HCT116 (cell line): ENCODE measurements at regions not wholly inside any gene's neighbourhood (a gene's known extent, or its start where the extent isn't known, plus 50 kb on each side); places are given as distances from the start of the nearest gene placed in this dataset.

Experiments used
- POLR2A ChIP-seq: IDR thresholded peaks from 2 replicates; pipeline ENCODE4 v1.7.0; 2011; ENCODE audit warnings: borderline replicate concordance; ENCODE audit not compliant: insufficient read depth, insufficient read length; ENCODE audit errors: extremely low read depth
- POLR2AphosphoS5 ChIP-seq: IDR thresholded peaks from 2 replicates; pipeline ENCODE4 v1.6.1; 2011; ENCODE audit warnings: mild to moderate bottlenecking, low read depth, low read length, moderate library complexity
- SP1 ChIP-seq: IDR thresholded peaks from 2 replicates; pipeline ENCODE4 v1.6.1; 2012; ENCODE audit warnings: low read depth
- TF ChIP-seq, protein P1 (sequence below), 3 experiments: fragments of 200-600 bp in 1 of 3; sonication (generic) in 1 of 3; IDR thresholded peaks in 2 of 3; conservative IDR thresholded peaks in 1 of 3; 2 replicates each; pipeline ENCODE4 v1.5.1; 2012 to 2017; ENCODE audit warnings: low read depth in 2 of 3, low read length in 2 of 3, antibody characterized with exemption in 1 of 3, borderline replicate concordance in 1 of 3, control low read depth in 1 of 3, mild to moderate bottlenecking in 1 of 3, mixed read lengths in 1 of 3, mixed run types in 1 of 3, moderate library complexity in 1 of 3; ENCODE audit not compliant: insufficient read depth in 1 of 3
- TF ChIP-seq, protein P2 (sequence below): IDR thresholded peaks from 2 replicates; pipeline ENCODE4 v1.6.1; 2012

DNA sequence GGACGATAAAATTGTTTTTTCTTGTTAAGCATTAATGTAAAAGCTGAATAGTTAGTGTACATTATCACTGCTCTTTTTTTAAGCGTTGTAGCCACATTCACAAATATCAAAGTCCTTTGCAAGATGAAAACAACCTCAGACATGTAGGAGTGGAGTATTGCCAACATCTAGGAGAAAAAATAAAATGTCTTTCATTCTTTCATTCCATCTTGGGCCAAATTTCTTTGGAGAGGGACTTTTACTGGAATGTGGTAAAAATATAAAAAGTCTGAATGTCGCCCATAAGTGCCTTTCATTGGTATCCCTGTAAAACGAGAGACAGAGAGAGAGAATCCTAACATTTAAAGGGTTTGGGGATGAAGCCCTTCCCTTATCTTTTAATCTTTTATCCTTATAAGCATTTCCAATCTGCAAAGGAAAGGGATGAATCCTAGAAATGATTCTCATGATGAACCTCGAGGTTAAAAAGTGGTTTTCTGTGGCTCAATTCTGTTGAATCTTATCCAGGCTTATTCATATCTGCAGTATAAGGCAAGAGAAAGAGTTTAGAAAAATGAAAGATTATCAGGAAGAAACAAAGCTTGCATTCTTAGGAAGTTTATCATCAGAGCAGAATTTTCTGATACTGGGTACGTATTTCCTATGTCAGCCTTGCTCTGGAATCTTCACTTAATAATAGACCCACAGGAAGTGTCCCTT is 1031.7 kb downstream of the MCTP2 start:
- TF ChIP-seq, protein P1, sequence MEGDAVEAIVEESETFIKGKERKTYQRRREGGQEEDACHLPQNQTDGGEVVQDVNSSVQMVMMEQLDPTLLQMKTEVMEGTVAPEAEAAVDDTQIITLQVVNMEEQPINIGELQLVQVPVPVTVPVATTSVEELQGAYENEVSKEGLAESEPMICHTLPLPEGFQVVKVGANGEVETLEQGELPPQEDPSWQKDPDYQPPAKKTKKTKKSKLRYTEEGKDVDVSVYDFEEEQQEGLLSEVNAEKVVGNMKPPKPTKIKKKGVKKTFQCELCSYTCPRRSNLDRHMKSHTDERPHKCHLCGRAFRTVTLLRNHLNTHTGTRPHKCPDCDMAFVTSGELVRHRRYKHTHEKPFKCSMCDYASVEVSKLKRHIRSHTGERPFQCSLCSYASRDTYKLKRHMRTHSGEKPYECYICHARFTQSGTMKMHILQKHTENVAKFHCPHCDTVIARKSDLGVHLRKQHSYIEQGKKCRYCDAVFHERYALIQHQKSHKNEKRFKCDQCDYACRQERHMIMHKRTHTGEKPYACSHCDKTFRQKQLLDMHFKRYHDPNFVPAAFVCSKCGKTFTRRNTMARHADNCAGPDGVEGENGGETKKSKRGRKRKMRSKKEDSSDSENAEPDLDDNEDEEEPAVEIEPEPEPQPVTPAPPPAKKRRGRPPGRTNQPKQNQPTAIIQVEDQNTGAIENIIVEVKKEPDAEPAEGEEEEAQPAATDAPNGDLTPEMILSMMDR (IDR thresholded peaks at IDR 0.05 in 2 of 3, conservative IDR thresholded peaks at IDR 0.05 in 1 of 3; ENCODE audit: borderline replicate concordance in 1 of 3, insufficient read depth in 1 of 3, low read depth in 2 of 3, low read length in 2 of 3): no peak
- TF ChIP-seq POLR2A: no peak
- TF ChIP-seq, protein P2, sequence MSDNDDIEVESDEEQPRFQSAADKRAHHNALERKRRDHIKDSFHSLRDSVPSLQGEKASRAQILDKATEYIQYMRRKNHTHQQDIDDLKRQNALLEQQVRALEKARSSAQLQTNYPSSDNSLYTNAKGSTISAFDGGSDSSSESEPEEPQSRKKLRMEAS: no peak
- no peak for TF ChIP-seq SP1
- TF ChIP-seq POLR2AphosphoS5: no peak
